ENCODE measurements at regions not wholly inside any gene's neighbourhood (a gene's known extent, or its start where the extent isn't known, plus 50 kb on each side); places are given as distances from the start of the nearest gene placed in this dataset.

- TF ChIP-seq CTCF (IDR thresholded peaks at IDR 0.05; ENCODE audit: low read depth, low read length) (no peak), EZH2phosphoT487 (IDR thresholded peaks at IDR 0.05; ENCODE audit: low read depth) (no peak)
Measured at GRCh38 chr14:101153691-101154090, 250.2 kb upstream of the RTL1 start.

All from OCI-LY3 (cell line).